Occipital lobe (tissue), 1 donor: ENCODE measurements at regions not wholly inside any gene's neighbourhood (a gene's known extent, or its start where the extent isn't known, plus 50 kb on each side); places are given as distances from the start of the nearest gene placed in this dataset.

Source experiments
- DNase-seq: peaks from one replicate; lab custom pipeline; 2025; lab: John Stamatoyannopoulos, UW

DNA sequence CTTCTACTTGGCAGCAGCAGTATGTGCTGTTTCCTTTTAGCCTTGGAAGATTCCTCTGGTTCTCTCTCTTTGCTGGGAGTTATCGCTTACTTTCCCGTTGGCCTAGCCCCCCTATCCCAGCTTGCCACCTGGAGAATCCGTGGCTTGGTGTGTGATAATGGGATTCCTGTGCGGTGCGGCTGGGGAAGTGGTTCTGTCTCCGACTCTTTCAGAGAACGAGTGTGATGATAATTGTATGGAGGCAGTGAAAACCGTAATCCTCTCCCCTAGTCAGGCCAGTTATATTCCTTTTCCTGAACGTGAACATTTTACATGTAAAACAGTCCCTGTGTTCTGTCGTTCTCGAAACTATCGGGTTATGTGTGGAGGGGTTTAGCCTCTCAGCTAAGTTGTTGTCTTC, 300.1 kb upstream of the C2CD4B start:
- DNase-seq = no peak

DNA sequence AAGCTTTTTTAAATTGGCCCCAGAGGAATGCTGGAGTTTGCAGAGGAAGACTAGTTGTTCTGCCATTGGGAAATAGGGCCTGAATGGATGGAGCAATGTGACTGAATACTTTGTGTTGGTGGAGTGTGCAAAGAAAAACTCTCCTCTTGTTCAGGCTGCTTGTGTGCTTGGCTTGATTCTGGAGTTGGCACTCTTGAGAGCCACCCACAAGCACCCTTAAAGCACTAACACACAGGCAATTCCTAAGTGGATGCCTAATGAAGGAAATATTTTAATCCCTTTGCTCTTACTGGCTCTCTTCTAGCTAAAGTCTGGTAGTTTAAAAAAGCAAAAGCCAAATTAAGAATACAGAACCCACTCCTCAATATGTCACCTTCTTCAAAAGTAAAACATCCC, 304.4 kb upstream of the C2CD4B start:
- no peak for DNase-seq

DNA sequence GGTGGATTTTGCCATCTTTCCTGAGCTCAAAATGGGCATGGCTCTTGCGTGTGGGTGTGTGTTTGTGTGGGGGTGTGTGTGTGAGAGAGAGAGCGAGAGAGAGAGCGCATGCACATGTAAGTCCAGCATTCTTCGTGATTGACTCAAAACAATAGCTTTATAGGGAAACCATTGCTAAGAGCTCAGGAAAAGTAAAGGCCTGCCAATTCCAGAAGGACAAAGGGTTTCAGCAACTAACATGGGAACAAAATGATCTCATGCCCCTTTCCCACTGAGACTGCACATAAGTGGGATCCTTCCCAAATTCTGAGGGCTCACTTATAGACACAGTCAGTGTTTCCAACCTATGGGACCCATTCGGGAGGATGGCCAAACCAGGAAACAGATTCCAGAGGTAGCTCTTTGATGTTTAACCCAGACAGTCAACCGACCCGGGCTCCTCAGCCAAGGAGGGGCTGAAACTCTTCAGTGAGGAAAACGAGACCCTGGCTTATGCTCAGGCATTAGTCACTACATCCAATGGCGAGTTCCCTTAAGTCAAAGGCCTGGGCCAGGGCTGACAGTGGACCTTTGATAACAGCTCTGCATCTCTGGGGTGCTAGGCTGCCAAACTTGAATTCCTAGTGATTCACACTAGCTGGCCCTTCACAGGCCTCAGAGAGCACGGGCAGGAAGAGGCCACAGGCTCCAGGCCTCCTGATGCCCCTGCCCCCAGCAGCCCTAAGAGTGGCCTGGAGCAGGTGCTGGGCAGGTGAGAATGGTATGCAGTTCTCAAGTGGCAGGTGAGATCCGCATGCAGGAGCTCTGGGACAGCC, 305.0 kb upstream of the C2CD4B start:
- no peak for DNase-seq

DNA sequence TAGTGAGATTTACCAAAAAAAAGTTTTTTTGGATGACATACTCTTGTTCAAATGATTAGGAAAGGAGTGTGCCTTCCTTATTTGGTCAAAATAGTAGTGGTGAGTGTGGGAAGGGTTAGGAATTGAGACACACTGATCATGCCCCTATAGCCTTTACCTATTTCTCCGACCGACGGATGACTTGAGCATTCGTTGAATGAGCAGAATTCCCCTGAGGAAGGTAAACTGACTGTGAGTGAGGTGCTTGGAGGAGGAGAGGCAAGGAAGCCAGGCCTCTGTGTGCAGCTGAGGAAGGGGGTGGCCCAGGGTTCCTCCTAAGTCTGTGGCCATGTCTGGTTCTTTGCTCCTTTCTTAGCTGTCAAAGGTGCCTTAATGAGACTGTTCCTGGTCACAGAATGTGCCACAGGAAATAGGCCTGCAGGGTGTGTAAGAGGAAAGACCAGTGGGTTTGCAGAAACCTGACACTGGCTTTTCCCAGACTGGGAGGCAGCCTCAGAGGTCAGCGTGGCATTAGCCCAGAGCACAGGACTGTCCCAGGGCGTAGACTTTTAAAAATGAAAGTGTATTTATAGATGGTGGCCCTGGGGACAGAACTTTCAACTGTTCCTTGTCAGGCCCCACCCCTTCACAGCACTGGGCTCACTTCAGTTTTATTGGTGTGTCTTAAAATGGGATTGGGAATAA, 307.7 kb upstream of the C2CD4B start:
- no peak for DNase-seq

DNA sequence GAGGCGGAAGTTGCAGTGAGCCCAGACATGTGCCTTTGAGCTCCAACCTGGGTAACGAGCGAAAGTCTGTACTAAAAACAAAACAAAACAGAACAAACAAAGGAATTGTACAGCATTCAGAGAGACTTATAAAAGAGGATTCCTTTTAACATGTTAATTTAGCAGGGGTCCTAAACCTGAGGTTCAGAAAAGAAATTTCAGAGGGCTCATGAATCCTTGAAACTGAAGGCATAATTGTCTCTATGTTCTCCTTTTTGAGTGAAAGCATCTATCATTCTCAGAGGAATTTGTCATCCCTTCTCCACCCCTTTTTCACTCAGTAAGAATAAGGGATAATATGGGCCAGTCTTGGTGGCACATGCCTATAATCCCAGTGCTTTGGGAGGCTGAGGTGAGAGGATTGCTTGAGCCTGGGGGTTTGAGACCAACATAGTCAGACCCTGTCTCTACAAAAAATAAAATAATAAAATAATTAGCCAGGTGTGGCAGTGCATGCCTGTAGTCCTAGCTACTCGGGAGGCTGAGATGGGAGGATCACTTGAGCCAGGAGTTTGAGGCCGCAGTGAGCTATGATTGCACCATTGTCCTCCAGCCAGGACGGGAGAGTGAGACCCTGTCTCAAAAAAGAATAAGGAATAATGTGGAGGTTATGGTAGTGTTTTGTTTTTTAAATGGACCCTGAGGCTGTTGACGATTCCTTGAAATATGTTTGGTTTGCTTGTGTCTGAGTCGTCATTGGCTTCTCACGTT, 309.1 kb upstream of the C2CD4B start:
- no peak for DNase-seq

DNA sequence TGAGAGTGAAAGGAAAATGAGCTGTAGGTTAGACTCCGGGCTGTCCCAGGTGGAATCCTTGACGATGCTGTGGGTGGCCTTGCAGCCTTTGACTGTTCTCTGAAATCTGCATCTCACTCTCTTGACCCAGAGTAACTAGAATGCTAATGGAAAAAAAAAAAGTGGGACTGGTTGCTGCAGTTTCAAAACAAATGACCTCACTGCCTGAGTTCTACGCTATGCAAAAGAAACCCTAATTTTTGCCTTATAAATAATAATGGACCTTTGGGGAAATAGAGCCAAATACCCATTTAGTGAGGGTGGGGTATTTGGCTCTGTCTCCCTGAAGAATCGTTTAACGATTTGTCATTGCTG, 309.7 kb upstream of the C2CD4B start:
- no peak for DNase-seq

DNA sequence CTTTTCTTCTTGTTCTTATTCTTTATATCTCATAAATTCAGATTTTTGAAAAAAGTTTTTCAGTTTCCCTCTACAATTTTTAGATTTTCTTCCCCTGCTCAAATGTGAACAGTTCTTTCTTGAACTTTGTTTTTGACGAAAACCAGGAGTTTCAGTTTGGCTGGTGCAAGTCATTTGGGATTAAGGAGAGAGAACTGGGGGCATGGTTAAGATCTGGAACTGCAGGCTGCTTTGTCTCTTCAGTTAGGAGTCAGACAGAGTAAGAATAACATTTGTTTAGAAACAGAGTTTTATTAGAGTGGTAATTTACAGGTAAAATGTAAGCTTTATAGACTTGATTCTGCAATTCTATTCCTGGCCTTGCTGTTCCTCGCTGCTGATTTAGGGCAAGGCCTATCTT, 310.5 kb upstream of the C2CD4B start:
- no peak for DNase-seq

DNA sequence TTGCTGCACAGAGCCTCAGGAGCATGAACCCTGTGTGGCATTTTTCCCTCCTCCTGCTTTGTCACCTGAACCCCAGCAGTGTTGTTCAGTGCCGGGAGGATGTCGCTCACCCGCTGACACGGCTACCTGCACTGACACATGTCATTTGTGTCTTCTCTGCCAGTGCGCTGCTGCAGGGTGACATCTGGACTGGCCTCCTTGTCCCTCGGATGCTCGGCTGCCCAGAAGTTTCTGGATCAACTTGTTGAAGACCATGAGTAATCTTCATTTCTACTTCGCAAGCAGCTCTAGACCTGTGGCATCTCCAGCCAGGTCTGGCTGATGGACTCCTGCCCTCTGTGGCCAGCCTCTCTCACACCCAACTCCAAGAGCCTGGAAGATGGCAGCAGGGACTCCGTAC, 311.1 kb upstream of the C2CD4B start:
- DNase-seq = no peak

DNA sequence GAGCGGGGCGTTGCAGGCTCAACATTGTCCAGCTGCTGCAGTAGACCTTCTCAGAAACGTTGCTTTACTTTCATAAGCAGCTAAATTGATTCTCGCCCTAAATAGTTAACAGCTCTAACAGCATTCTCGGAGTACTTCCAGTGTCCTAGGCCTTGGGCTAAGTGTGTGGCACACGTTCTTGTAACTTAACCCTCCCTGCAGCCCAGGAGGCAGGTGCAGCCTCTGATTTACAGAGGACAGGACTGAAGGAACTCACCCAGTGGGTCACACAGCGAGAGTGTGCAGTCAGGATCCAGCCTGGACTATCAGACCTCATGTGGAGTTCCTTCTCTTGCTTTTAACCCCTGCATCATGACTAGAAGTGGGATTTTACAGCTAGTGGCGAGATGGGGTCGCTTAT, 312.8 kb upstream of the C2CD4B start:
- no peak for DNase-seq

DNA sequence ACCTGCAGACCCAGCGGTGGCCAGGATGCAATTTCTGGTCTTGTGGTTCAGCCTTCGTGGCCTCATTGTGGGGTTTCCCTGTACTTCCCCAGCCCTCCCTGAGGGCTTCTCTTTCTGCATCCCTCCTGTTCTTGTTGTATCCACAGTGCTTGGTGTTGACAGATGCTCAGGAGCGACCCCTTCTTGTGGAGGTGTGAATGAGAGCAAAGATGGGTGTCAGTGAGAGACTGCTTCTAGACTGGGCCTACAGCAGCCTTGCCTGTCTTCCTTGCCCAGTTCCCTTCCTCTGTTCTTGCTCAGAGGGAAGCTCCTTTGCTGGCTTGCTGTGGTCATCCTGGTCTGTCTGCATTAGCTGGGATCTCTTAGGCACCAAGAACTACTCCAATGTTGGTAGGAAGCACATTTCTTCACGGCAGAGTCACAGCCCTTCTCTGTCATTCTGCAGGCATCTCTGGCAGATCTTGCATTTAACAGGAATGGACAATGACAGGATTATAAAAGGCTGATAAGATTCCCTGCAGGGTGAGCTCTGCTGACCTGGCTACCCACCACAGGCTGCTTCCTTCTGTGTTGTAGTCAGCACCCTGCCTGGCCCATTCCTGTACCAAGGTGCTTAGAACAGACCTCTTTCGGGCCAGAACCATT, 317.8 kb upstream of the C2CD4B start:
- DNase-seq = no peak

DNA sequence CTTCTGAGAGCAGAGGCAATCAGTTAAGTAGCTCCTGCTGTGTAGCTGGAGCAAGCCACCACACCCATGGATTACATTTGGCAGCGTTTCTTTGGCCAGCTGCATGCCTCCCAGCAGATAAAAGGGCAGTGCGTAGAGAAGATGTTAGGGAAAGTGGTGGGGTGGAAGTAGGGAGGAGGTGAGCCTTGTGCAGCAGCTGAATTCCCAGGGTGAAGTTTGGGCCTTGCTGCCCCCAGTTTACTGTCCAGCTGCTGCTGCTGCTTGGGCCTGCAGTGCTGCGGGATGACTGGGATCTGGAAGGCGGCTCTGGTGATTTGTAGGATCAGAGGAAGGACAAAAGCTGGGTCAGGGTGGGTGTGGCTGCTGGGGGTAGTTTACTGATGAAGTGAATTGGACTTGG, 318.7 kb upstream of the C2CD4B start:
- DNase-seq = no peak

DNA sequence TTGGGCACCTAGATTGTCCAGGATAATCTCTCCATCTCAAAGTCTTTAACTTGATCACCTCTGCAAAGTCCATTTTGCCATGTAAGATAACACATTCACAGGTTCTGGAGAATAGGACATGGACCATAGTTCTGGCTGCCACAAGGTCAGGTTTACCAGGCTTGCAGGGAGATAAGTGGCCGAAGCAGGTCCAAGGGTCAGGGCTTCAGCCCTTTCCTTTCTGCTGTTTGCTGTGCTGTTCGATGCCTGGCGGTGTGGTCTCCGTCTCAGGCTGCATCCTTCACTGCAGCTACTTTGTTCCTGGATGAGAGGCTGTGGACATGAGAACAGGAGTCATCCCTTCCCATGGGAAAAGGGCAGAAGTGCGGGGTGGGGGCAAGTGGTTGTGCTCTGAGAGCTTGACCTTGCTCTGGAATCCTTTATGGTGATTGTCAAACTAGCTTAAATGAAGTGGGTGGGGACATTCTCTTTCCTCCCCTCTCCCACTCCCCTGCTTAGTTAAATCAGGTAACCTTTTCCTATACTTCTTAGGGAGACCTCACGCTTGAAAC, 320.2 kb upstream of the C2CD4B start:
- no peak for DNase-seq

DNA sequence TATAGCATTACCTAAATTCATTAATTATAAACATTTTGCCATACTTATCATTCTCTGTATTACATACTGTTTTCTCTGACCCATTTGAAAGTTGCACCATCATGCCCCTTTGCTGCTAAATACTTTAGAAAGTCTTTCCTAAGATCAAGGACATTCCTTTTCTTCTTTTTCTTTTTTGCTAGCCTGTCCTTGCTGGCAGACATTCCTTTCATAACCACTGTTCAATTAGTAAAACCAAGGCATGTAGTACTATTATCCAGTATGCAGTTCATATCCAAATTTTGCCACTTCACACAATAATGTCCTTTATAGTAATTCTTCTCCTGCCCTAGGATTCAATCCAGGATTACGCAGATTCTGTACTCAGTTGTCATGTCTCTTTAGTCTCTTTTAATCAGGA, 321.0 kb upstream of the C2CD4B start:
- DNase-seq = no peak

DNA sequence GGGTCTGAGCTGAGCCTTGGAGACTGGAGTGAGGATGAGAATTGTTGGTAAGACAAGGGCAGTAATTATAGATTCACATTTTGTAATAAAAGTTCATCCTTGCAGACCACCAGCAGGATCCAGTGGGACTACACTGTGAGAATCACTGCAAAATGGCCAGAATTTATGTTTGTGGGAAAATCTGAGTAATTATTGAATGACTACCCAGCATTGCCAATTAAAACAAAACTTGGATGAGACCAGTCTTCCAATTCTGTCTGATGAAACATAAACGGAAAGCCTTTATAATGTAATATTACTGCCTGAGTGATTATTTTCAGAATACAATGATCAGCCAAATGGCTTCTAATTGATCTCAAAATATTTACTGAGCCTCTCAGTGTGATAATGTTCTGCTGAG, 323.3 kb upstream of the C2CD4B start:
- no peak for DNase-seq

DNA sequence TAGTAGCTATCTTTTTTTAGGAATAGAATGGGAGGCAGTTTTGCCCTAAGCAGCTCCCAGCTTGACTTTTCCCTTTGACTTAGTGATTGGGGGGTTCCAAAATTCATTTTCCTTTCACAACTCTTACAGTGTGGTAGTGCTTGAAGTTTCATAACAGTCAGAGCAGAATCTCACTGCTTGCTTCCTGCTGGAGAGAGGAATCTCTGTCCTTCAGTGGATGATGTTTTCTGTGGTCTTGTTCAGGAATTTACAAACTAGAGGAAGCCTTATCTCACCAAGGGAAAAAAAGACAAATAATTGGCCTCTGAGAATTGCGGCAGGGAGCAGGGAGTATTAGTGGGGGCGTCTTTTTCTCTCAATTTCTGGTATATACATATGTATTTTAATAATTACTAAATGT, 326.6 kb upstream of the C2CD4B start:
- no peak for DNase-seq

DNA sequence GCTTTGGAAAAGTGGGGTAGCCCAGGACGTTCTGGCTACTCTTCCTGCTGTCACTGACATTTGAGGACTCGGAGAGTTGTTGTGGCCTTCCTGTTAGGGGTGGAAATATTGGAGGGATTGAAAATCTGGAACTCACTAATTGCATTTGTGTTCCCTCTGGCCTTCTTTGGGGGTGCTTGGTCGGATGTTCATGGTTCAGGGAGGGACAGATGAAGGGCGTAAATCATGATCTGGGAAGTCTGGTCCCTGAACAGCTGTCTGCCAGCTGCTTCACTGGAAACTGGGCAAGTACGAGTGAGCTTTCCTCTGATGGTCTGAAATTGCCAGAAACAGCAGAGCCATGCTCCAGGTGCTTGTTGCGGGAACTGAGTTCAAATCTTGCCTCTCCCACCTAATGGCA, 327.8 kb upstream of the C2CD4B start:
- DNase-seq = no peak

DNA sequence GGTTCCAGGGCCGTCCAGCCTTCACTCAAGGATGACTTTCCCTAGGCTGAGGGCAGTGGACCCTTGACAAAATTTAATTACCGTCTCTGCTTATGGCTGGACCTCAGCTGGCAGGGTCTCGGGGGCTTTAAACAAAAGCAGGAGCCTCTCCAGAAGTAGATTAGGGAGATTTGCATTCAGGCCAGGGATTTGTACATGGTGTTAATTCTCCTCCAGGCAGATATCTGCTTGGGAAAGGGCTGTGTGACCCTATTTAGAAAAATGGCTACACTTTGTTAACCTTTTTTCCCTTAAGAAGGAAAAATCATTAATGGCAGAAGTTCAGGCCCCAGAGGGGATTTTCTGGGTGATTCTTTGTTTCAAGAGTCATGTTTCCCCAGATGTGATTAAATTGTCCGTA, 329.1 kb upstream of the C2CD4B start:
- no peak for DNase-seq

DNA sequence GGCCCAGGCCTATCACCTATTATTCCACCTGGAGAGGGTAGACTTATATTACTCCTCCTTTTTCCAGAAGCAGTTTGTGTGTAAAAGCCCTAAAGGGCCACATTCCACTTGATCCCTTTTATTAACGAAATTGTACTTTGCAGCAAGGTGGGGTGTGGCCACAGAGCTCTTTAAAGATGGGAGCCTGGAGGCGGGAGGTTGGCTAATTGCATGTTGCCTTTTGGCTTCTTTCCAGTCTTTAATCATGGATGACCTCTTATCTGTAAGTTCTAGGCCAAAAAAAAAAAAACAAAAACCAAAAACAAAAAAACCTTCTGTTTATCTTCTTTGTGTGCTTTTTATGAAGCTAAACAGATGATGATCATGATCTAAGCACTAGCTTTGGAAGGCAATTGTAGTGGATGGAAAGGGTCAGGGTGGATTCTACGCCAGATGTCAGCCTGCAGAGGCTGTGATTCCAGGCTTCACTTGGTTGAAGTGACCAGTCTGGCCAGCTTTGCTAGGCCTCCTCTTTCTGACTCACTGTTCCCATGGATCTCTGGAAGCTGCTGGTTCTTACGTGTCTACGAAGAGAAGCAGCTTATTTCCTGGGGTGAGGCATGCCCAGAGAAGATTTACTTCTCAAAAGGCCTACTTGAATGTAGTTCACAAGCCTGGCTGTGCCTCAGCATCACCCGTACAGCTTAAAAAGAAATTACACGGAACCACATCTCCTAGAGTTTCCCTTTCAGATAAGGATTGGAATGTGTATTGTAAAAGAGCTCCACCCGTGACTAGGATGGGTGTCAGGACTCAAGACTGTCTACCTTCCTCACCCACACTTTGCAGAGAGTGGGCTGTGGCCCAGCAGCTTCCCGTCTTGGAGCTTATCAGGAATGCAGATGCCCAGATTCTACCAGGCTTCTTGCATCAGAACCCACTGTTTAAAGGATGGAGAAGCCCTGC, 330.9 kb upstream of the C2CD4B start:
- DNase-seq = peak; percentile 3

DNA sequence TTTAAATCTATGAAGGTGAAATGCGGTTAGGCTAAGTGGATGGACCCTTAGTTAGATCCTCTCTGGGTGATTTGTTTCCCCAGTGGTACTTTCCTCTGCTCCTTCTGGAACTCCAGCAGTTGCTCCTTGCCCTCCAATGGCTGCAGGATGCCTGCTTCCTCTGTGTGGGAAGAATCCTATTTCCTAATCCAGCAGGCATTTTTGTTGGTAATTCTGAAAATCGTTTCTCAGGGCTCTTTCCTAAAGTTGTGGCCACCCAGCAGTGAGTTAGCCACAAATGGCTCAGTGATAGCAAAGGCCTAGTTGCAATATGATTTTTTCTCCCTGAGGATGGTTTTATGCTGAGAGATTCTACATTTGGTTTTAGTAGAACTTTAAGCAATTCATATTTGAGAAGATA, 332.3 kb upstream of the C2CD4B start:
- no peak for DNase-seq

DNA sequence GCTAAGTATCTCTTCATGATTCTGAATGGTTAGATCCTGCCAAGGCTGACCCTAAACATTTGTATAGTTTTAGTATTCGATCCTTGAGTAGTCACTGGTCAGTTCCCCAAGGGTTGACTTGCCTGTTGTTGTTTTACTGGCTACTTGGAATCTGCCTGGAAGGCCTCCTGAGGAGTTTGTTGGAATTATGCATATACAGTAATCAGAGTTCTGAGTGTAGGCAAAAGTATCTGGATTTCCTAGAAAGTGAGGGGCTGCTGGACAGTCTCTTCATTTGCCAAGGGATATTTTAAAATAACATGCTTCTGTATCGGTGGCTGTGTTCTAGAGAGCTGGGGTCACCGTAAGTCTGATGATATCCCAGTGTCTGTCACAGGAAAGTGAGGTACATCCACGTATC, 333.2 kb upstream of the C2CD4B start:
- DNase-seq = no peak

DNA sequence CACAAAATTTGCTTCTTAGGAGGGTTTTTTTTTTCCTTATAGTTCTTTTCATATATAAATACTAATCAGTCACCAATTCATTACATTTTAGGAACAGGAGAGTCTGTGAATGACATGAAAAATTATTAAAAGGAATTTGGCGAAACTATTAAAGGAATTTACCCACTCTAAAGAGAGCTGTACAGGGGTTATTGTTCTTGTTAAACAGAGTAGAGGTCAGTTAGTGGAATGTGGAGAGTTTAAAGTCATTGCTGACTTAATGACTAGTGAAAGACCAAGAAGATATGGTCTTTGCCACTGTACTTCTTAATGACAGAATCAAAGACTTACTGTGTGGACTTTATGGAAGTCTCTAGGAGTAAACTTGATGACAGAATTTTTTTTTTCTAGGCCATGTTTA, 333.6 kb upstream of the C2CD4B start:
- DNase-seq = no peak
